PC-9 (cell line): ENCODE measurements at regions not wholly inside any gene's neighbourhood (a gene's known extent, or its start where the extent isn't known, plus 50 kb on each side); places are given as distances from the start of the nearest gene placed in this dataset.

Experiments
- BruUV-seq: library from RNA; stranded (reverse); fragments of 400-500 nt; replicated peaks from 2 replicates; lab custom pipeline; 2021; lab: Mats Ljungman, UMichigan
- CTCF ChIA-PET: fragments of 300-600 bp; sonication (Branson Sonifier 250); formaldehyde crosslinking; loops from one replicate; lab custom pipeline; 2022; ENCODE audit warnings: antibody characterized with exemption; lab: Charles Lee
- POLR2A ChIA-PET: fragments of 300-600 bp; sonication (Branson Sonifier 250); formaldehyde crosslinking; loops from one replicate; lab custom pipeline; 2022; ENCODE audit warnings: antibody characterized with exemption; ENCODE audit not compliant: unreplicated experiment; lab: Charles Lee
- DNase-seq, 2 experiments: peaks; one replicate each; pipeline versions ENCODE4 v3.0.0 to v3.0.0-alpha.2; 2015 to 2022; ENCODE audit warnings: mixed read lengths in 1 of 2
- H2AFZ ChIP-seq: fragments of 200-600 bp; sonication (generic); 2 replicates; pipeline ENCODE4 v1.8.1; 2017; ENCODE audit warnings: antibody characterized with exemption
- H3F3A ChIP-seq: fragments of 200-600 bp; sonication (generic); 2 replicates; pipeline ENCODE4 v1.8.1; 2017; ENCODE audit warnings: antibody characterized with exemption, mild to moderate bottlenecking, low read depth; ENCODE audit not compliant: insufficient read depth
- H3K27ac ChIP-seq: fragments of 200-600 bp; sonication (generic); 2 replicates; pipeline ENCODE4 v1.6.1; 2016; ENCODE audit warnings: mixed run types
- H3K27me3 ChIP-seq: fragments of 200-600 bp; sonication (generic); 2 replicates; pipeline ENCODE4 v1.6.1; 2016; ENCODE audit warnings: low read depth, mixed run types; ENCODE audit not compliant: insufficient read depth
- H3K36me3 ChIP-seq: fragments of 200-600 bp; sonication (generic); 2 replicates; pipeline ENCODE4 v1.6.1; 2016; ENCODE audit warnings: low read depth, mixed run types
- H3K4me1 ChIP-seq: fragments of 200-600 bp; sonication (generic); replicated peaks from 2 replicates; pipeline ENCODE4 v1.6.1; 2016; ENCODE audit warnings: mixed run types; ENCODE audit not compliant: insufficient read depth
- H3K4me2 ChIP-seq: fragments of 200-600 bp; sonication (generic); 2 replicates; pipeline ENCODE4 v1.6.1; 2017; ENCODE audit warnings: mixed run types
- H3K4me3 ChIP-seq: fragments of 200-600 bp; sonication (generic); 2 replicates; pipeline ENCODE4 v1.6.1; 2016; ENCODE audit warnings: mixed run types
- H3K79me2 ChIP-seq: fragments of 200-600 bp; sonication (generic); 2 replicates; pipeline ENCODE4 v1.6.1; 2017; ENCODE audit warnings: low read depth, mixed run types
- H3K9me2 ChIP-seq: fragments of 200-600 bp; sonication (generic); 2 replicates; pipeline ENCODE4 v1.8.1; 2017; ENCODE audit warnings: mild to moderate bottlenecking; ENCODE audit not compliant: insufficient read depth
- H3K9me3 ChIP-seq: fragments of 200-600 bp; sonication (generic); 2 replicates; pipeline ENCODE4 v1.8.1; 2016; ENCODE audit warnings: low read depth; ENCODE audit not compliant: insufficient read depth
- H4K20me1 ChIP-seq: fragments of 200-600 bp; sonication (generic); 2 replicates; pipeline ENCODE4 v1.8.1; 2017; ENCODE audit not compliant: insufficient read depth
- CTCF ChIP-seq: fragments of 200-600 bp; sonication (generic); conservative IDR thresholded peaks from 2 replicates; pipeline ENCODE4 v1.6.1; 2017; ENCODE audit warnings: mixed run types, antibody characterized with exemption, mild to moderate bottlenecking, moderate library complexity
- EZH2 ChIP-seq: fragments of 200-600 bp; sonication (generic); IDR thresholded peaks from 2 replicates; pipeline ENCODE4 v1.8.0; 2017; ENCODE audit warnings: antibody characterized with exemption, low read depth
- intact Hi-C: fragments of 100-400 bp; cut with micrococcal nuclease; formaldehyde crosslinking; loops from one replicate; pipeline ENCODE4 v1.10.0; 2022; ENCODE audit not compliant: unreplicated experiment

GRCh38 chr13:65789815-65790214 lies 1440.3 kb downstream of the PCDH9 start:
- no peaks in the 10 kb centered on the region for H3F3A ChIP-seq
- no peaks in the 10 kb centered on the region for H4K20me1 ChIP-seq
- H3K9me3 ChIP-seq, result no peaks in the 10 kb centered on the region; the same call in 1 of the 2 replicates
- H3K27ac ChIP-seq, result no peak overlapping the region
- H3K4me1 ChIP-seq, result no peaks in the 10 kb centered on the region
- H2AFZ ChIP-seq, result no peak overlapping the region
- ChIA-PET CTCF (no interaction called here), POLR2A (interaction anchor here (0.7 kb wide), 1 partner anchor 557 kb away, joined by 8 read pairs; no protein-coding TSS in a partner anchor)
- no peak for TF ChIP-seq EZH2
- TF ChIP-seq CTCF, result no peak
- H3K27me3 ChIP-seq, result no peaks in the 10 kb centered on the region
- no peaks in the 10 kb centered on the region for H3K36me3 ChIP-seq
- H3K4me2 ChIP-seq, result no peak overlapping the region
- DNase-seq, result no peak
- no peaks in the 10 kb centered on the region for H3K9me2 ChIP-seq
- H3K79me2 ChIP-seq, result no peaks in the 10 kb centered on the region
- intact Hi-C loops, result no loop called here
- H3K4me3 ChIP-seq, result no peak overlapping the region
- no TSS peak for BruUV-seq

- no peak overlapping the region for H2AFZ ChIP-seq
- POLR2A ChIA-PET, result no interaction called here
- no peaks in the 10 kb centered on the region for H3K4me1 ChIP-seq
- no peak overlapping the region for H3K4me2 ChIP-seq
- no peak for TF ChIP-seq EZH2
- no peak for TF ChIP-seq CTCF
- no peaks in the 10 kb centered on the region; the same call in 1 of the 2 replicates for H3K9me3 ChIP-seq
- no peak overlapping the region for H3K27ac ChIP-seq
- H4K20me1 ChIP-seq, result no peaks in the 10 kb centered on the region
- intact Hi-C loops, result no loop called here
- no peaks in the 10 kb centered on the region for H3K9me2 ChIP-seq
- no peaks in the 10 kb centered on the region for H3F3A ChIP-seq
- DNase-seq, result no peak
- H3K27me3 ChIP-seq, result no peaks in the 10 kb centered on the region
- H3K79me2 ChIP-seq, result no peaks in the 10 kb centered on the region
- CTCF ChIA-PET, result no interaction called here
- BruUV-seq, result no TSS peak
- H3K4me3 ChIP-seq, result no peak overlapping the region
- H3K36me3 ChIP-seq, result no peaks in the 10 kb centered on the region
These were observed 1443.1 kb downstream of the PCDH9 start for GRCh38 chr13:65787082-65787481.

DNA sequence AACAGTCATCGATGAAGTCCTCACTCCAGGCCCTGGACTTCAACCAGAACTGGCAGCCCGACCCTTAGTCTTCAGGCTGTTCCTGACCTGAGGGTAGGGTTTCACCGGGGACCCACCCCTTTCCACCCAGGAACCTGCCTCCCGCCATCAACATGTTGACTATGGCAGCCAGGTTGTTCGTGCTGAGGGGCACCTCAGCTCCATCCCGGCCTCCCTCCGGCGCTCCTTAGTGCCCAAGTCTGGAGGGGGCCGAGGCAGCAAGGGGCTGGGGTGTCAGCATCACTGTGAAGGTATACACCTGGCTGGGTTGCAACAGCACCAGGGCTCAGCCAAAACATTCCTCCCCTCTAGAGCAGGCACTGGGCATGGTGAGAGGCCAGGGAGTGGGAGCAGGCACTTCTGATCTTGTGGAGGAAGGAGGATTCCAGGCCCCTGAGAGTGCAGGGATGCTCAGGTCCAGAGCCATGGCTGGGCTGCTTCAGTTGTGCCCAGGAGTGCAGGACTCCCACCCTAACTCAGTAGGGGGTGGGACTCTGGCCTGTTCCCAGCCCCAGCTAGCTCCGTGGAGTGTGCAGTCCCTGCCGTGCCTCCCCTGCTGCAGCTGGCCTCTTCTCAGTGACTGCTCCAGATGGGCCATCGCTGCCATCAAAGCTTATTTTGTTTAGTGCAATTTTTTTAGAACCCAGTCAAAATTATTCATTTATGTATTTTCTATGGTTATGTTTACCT lies 1445.9 kb downstream of the PCDH9 start:
- no peak for DNase-seq
- Histone ChIP-seq H3K4me3 (no peak overlapping the region), H3K9me2 (no peaks in the 10 kb centered on the region), H3K27me3 (no peaks in the 10 kb centered on the region), H3K36me3 (no peaks in the 10 kb centered on the region), H4K20me1 (no peaks in the 10 kb centered on the region), H3K9me3 (no peaks in the 10 kb centered on the region), H3K79me2 (no peaks in the 10 kb centered on the region), H3K27ac (no peak overlapping the region), H3K4me2 (no peak overlapping the region), H2AFZ (no peak overlapping the region), H3F3A (no peaks in the 10 kb centered on the region), H3K4me1 (no peaks in the 10 kb centered on the region)
- intact Hi-C loops, result no loop called here
- CTCF ChIA-PET, result no interaction called here
- TF ChIP-seq CTCF (no peak), EZH2 (no peak)
- POLR2A ChIA-PET, result no interaction called here
- BruUV-seq, result no TSS peak
